K562 (cell line): ENCODE measurements at regions not wholly inside any gene's neighbourhood (a gene's known extent, or its start where the extent isn't known, plus 50 kb on each side); places are given as distances from the start of the nearest gene placed in this dataset.

Experiments
- CHD4 ChIP-seq: fragments of 200-600 bp; sonication (generic); IDR thresholded peaks from 3 replicates; pipeline ENCODE4 v1.6.1; 2012; ENCODE audit warnings: low read depth, mild to moderate bottlenecking, mixed read lengths, low read length, inconsistent platforms; ENCODE audit not compliant: insufficient read depth, insufficient replicate concordance, poor library complexity, severe bottlenecking
- CTCF ChIP-seq, 3 experiments: IDR thresholded peaks in 2 of 3; conservative IDR thresholded peaks in 1 of 3; 2 replicates each; pipeline ENCODE4 v1.5.1; 2011 to 2012; ENCODE audit warnings: low read length in 3 of 3, mild to moderate bottlenecking in 3 of 3, control low read depth in 2 of 3, improper control_type of control experiment in 1 of 3, inconsistent platforms in 1 of 3, low read depth in 1 of 3, mixed read lengths in 1 of 3, moderate library complexity in 1 of 3; ENCODE audit not compliant: insufficient read depth in 2 of 3
- MTF1 ChIP-seq: fragments of 250-450 bp; sonication (Bioruptor Pico); IDR thresholded peaks from 2 replicates; pipeline ENCODE4 v1.9.0; 2021; ENCODE audit warnings: moderate library complexity, mild to moderate bottlenecking, inconsistent platforms, borderline replicate concordance
- PATZ1 ChIP-seq: fragments of 250-450 bp; sonication (Bioruptor Pico); IDR thresholded peaks from 2 replicates; pipeline ENCODE4 v1.5.0; 2020; ENCODE audit warnings: mild to moderate bottlenecking, borderline replicate concordance
- TBP ChIP-seq: optimal IDR thresholded peaks from 2 replicates; pipeline ENCODE3; 2011; ENCODE audit warnings: low read depth, low read length, improper control_type of control experiment
- TFAP4 ChIP-seq: sonication (generic); formaldehyde crosslinking; IDR thresholded peaks from 2 replicates; pipeline ENCODE4 v1.8.0; 2022; ENCODE audit warnings: missing genetic modification reagents, mild to moderate bottlenecking, moderate library complexity, borderline replicate concordance
- TSHZ1 ChIP-seq: fragments of 250-450 bp; sonication (Bioruptor Pico); IDR thresholded peaks from 2 replicates; pipeline ENCODE4 v1.4.0; 2020; ENCODE audit warnings: mild to moderate bottlenecking, moderate library complexity
- ZNF766 ChIP-seq: fragments of 200-800 bp; sonication (Bioruptor generic); conservative IDR thresholded peaks from 2 replicates; pipeline ENCODE4 v1.6.1; 2016; ENCODE audit warnings: missing genetic modification characterization, missing compliant biosample characterization

- TF ChIP-seq PATZ1 (CRISPR knock-in tag) (no peak), CTCF (IDR thresholded peaks at IDR 0.05 in 2 of 3, conservative IDR thresholded peaks at IDR 0.05 in 1 of 3; ENCODE audit: insufficient read depth in 2 of 3, low read depth in 1 of 3, low read length in 3 of 3) (no peak), CHD4 (no peak), MTF1 (CRISPR knock-in tag) (no peak), ZNF766 (CRISPR knock-in tag) (no peak), TFAP4 (CRISPR knock-in tag) (no peak), TSHZ1 (no peak), TBP (no peak)
Measured at GRCh38 chr21:32842146-32842545, 70.6 kb upstream of the PAXBP1 start.
